ENCODE measurements at regions not wholly inside any gene's neighbourhood (a gene's known extent, or its start where the extent isn't known, plus 50 kb on each side); places are given as distances from the start of the nearest gene placed in this dataset.

GRCh38 chr7:18344536-18344935, 151.0 kb upstream of the HDAC9 start:
- Mint-ChIP-seq H3K27ac (no peak overlapping the region), H3K4me3 (no peak overlapping the region), H3K9me3 (peaks cover 17% of the 10 kb centered on the region), H3K4me1 (no peaks in the 10 kb centered on the region), H3K36me3 (ENCODE audit: low read depth) (peaks cover 10% of the 10 kb centered on the region), H3K27me3 (ENCODE audit: low read depth, poor library complexity) (peaks cover 9% of the 10 kb centered on the region)
- TF ChIP-seq CTCF (IDR thresholded peaks at IDR 0.05): no peak
- DNase-seq: no peak

DNA sequence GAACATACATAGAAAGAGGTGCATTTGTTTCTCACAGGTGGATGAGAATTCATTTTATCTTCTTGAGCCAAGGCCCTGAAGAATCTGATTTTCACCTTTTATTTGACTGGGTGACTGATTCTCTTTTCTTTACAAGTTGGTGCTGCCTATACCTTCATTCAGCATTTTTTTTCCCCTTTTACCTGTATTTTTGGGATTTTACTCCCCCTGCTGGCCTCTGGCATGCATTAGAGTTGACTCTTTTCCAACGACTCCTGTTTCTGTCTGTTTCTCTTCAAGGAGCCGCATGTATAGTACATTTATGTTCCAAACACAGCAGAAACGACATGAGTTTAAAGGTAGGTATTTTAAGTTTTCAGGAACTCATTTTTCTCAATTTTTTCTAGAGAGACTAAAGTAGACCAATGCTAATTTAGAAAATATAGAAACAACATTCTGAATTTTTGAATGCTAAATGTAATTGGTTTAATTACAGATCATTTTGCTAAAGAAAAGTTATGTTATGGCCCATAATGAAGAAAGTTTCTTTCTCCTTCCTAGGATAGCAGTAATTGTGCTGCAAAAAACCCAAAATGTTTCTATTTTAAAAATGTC, 149.8 kb upstream of the HDAC9 start:
- peak; percentile 84 for TF ChIP-seq CTCF (IDR thresholded peaks at IDR 0.05)
- peak; percentile 53 for DNase-seq
- H3K4me1 Mint-ChIP-seq: no peaks in the 10 kb centered on the region
- H3K36me3 Mint-ChIP-seq (ENCODE audit: low read depth): peaks cover 10% of the 10 kb centered on the region
- H3K27me3 Mint-ChIP-seq (ENCODE audit: low read depth, poor library complexity): peaks cover 9% of the 10 kb centered on the region
- peaks cover 17% of the 10 kb centered on the region for H3K9me3 Mint-ChIP-seq
- no peak overlapping the region for H3K27ac Mint-ChIP-seq
- no peak overlapping the region for H3K4me3 Mint-ChIP-seq

DNA sequence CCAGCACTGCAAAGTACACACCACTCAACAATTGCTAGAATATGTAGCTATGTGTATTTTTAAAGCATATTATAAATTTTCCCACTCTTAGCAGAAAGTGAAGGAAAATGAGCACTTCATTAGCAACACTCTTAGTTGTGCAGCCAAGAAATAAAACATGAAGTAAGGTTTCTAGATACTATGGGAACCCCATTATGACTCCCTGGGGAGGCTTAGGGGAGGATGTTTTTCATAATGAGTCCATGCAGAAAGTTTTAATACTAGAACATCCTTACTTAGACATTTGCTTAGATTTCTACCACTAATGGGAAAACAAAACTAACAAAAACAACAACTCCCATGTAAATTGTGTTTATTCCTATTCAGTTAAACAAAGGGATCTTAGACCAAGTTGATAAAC, 148.4 kb upstream of the HDAC9 start:
- H3K9me3 Mint-ChIP-seq: peaks cover 3% of the 10 kb centered on the region
- no peak for TF ChIP-seq CTCF (IDR thresholded peaks at IDR 0.05)
- H3K27ac Mint-ChIP-seq: no peak overlapping the region
- H3K4me3 Mint-ChIP-seq: no peak overlapping the region
- DNase-seq: no peak
- H3K27me3 Mint-ChIP-seq (ENCODE audit: low read depth, poor library complexity): peaks cover 9% of the 10 kb centered on the region
- H3K36me3 Mint-ChIP-seq (ENCODE audit: low read depth): no peaks in the 10 kb centered on the region
- H3K4me1 Mint-ChIP-seq: peaks cover 3% of the 10 kb centered on the region

GRCh38 chr7:18350678-18351077, 144.9 kb upstream of the HDAC9 start:
- Mint-ChIP-seq H3K27me3 (ENCODE audit: low read depth, poor library complexity) (peaks cover 9% of the 10 kb centered on the region), H3K4me3 (no peak overlapping the region), H3K9me3 (no peaks in the 10 kb centered on the region), H3K4me1 (peaks cover 38% of the 10 kb centered on the region), H3K36me3 (ENCODE audit: low read depth) (no peaks in the 10 kb centered on the region), H3K27ac (no peak overlapping the region)
- no peak for TF ChIP-seq CTCF (IDR thresholded peaks at IDR 0.05)
- DNase-seq: peak; percentile 26

GRCh38 chr7:18352339-18353255, 143.0 kb upstream of the HDAC9 start:
- no peak overlapping the region for H3K27ac Mint-ChIP-seq
- TF ChIP-seq CTCF (IDR thresholded peaks at IDR 0.05): peak; percentile 74
- no peaks in the 10 kb centered on the region for H3K36me3 Mint-ChIP-seq (ENCODE audit: low read depth)
- no peaks in the 10 kb centered on the region for H3K9me3 Mint-ChIP-seq
- peaks cover 48% of the 10 kb centered on the region for H3K4me1 Mint-ChIP-seq
- H3K4me3 Mint-ChIP-seq: no peak overlapping the region
- peaks cover 4% of the 10 kb centered on the region for H3K27me3 Mint-ChIP-seq (ENCODE audit: low read depth, poor library complexity)
- DNase-seq: peak; percentile 55
